Trophoblast cell (in vitro differentiated cells and primary cell): ENCODE measurements at regions not wholly inside any gene's neighbourhood (a gene's known extent, or its start where the extent isn't known, plus 50 kb on each side); places are given as distances from the start of the nearest gene placed in this dataset.

ENCODE experiments used
- DNase-seq, 2 donors: peaks; one replicate each; pipeline ENCODE4 v3.0.0-alpha.2; 2016
- H2AFZ ChIP-seq: 2 replicates; pipeline ENCODE4 v1.6.1; 2013; ENCODE audit warnings: low read length, moderate library complexity, mild to moderate bottlenecking; ENCODE audit not compliant: insufficient read depth, poor library complexity
- H2AK5ac ChIP-seq: 2 replicates; pipeline ENCODE4 v1.6.1; 2013; ENCODE audit warnings: mild to moderate bottlenecking, low read length
- H2BK120ac ChIP-seq: 2 replicates; pipeline ENCODE4 v1.6.1; 2013; ENCODE audit warnings: low read length, mild to moderate bottlenecking, moderate library complexity; ENCODE audit not compliant: insufficient read depth, poor library complexity
- H2BK12ac ChIP-seq: 2 replicates; pipeline ENCODE4 v1.6.1; 2013; ENCODE audit warnings: mild to moderate bottlenecking, low read length, moderate library complexity
- H2BK5ac ChIP-seq: 2 replicates; pipeline ENCODE4 v1.6.1; 2013; ENCODE audit warnings: low read length, low read depth, moderate library complexity, mild to moderate bottlenecking; ENCODE audit not compliant: poor library complexity
- H3K14ac ChIP-seq: 2 replicates; pipeline ENCODE4 v1.6.1; 2013; ENCODE audit warnings: mild to moderate bottlenecking, low read length
- H3K18ac ChIP-seq: 2 replicates; pipeline ENCODE4 v1.6.1; 2013; ENCODE audit warnings: mild to moderate bottlenecking, low read length
- H3K23ac ChIP-seq: 2 replicates; pipeline ENCODE4 v1.6.1; 2013; ENCODE audit warnings: low read length
- H3K27ac ChIP-seq: 2 replicates; pipeline ENCODE4 v1.5.1; 2013; ENCODE audit warnings: low read depth, mild to moderate bottlenecking, inconsistent platforms, low read length, moderate library complexity
- H3K27me3 ChIP-seq: 2 replicates; pipeline ENCODE4 v1.6.1; 2013; ENCODE audit warnings: inconsistent platforms, mild to moderate bottlenecking, low read length, moderate library complexity; ENCODE audit not compliant: insufficient read depth
- H3K36me3 ChIP-seq, 2 experiments: 1 replicate in 1 of 2; 2 replicates in 1 of 2; pipeline ENCODE4 v1.6.1; 2013; ENCODE audit warnings: low read length in 2 of 2, mild to moderate bottlenecking in 2 of 2, moderate library complexity in 1 of 2; ENCODE audit not compliant: insufficient read depth in 2 of 2, control insufficient read depth in 1 of 2
- H3K4ac ChIP-seq: 2 replicates; pipeline ENCODE4 v1.6.1; 2013; ENCODE audit warnings: low read depth, mild to moderate bottlenecking, low read length, moderate library complexity
- H3K4me1 ChIP-seq, 2 experiments: 1 replicate in 1 of 2; 2 replicates in 1 of 2; pipeline ENCODE4 v1.6.1; 2013; ENCODE audit warnings: low read length in 2 of 2, mild to moderate bottlenecking in 2 of 2, moderate library complexity in 1 of 2; ENCODE audit not compliant: insufficient read depth in 2 of 2, control insufficient read depth in 1 of 2
- H3K4me2 ChIP-seq: 2 replicates; pipeline ENCODE4 v1.6.1; 2013; ENCODE audit warnings: inconsistent platforms, mild to moderate bottlenecking, low read length, moderate library complexity
- H3K4me3 ChIP-seq: 2 replicates; pipeline ENCODE4 v1.5.1; 2013; ENCODE audit warnings: mild to moderate bottlenecking, low read depth, low read length, inconsistent platforms
- H3K79me1 ChIP-seq: one replicate; pipeline ENCODE4 v1.6.1; 2013; ENCODE audit warnings: low read length
- H3K79me2 ChIP-seq: 2 replicates; pipeline ENCODE4 v1.6.1; 2013; ENCODE audit warnings: low read length, mild to moderate bottlenecking; ENCODE audit not compliant: control insufficient read depth, insufficient read depth, poor library complexity
- H3K9ac ChIP-seq: 2 replicates; pipeline ENCODE4 v1.6.1; 2013; ENCODE audit warnings: mild to moderate bottlenecking, low read length
- H3K9me3 ChIP-seq: 2 replicates; pipeline ENCODE4 v1.6.1; 2013; ENCODE audit warnings: low read depth, mild to moderate bottlenecking, control low read depth, inconsistent platforms, low read length; ENCODE audit not compliant: insufficient read depth
- H4K12ac ChIP-seq: 2 replicates; pipeline ENCODE4 v1.6.1; 2013; ENCODE audit warnings: low read depth, mild to moderate bottlenecking, low read length, moderate library complexity
- H4K8ac ChIP-seq: 2 replicates; pipeline ENCODE4 v1.6.1; 2013; ENCODE audit warnings: low read depth, mild to moderate bottlenecking, low read length, moderate library complexity
- H4K91ac ChIP-seq: one replicate; pipeline ENCODE4 v1.6.1; 2013; ENCODE audit warnings: low read depth, mild to moderate bottlenecking, low read length, moderate library complexity
- WGBS: extraction: QIAGEN DNeasy Blood & Tissue Kit; methylation state at CpG from one replicate; pipeline ENCODE4 v1.1.7; 2013; ENCODE audit warnings: missing lambda C conversion rate; ENCODE audit not compliant: insufficient read length, insufficient coverage; ENCODE audit errors: extremely low coverage; 5-methylcytosine and 5-hydroxymethylcytosine counted together

- no peak overlapping the region for H2AK5ac ChIP-seq
- H3K4ac ChIP-seq = no peak overlapping the region
- no peak overlapping the region for H2BK12ac ChIP-seq
- no peaks in the 10 kb centered on the region for H3K9me3 ChIP-seq
- no peak overlapping the region for H3K23ac ChIP-seq
- H2BK5ac ChIP-seq = no peak overlapping the region
- WGBS = no CpG with 5 or more reads among the region's 1 CpG
- H3K27ac ChIP-seq = no peak overlapping the region
- no peaks in the 10 kb centered on the region for H3K27me3 ChIP-seq
- H3K36me3 ChIP-seq = no peaks in the 10 kb centered on the region
- H3K79me2 ChIP-seq = no peaks in the 10 kb centered on the region
- H2BK120ac ChIP-seq = no peak overlapping the region
- H3K9ac ChIP-seq = no peak overlapping the region
- no peaks in the 10 kb centered on the region for H3K79me1 ChIP-seq
- H4K12ac ChIP-seq = no peak overlapping the region
- H3K4me2 ChIP-seq = no peak overlapping the region
- H2AFZ ChIP-seq = no peak overlapping the region
- peak in 1 of 2 donors; percentile 27 for DNase-seq
- no peak overlapping the region for H3K4me3 ChIP-seq
- H3K4me1 ChIP-seq = peaks cover 0 to 7% of the 10 kb centered on the region in 2 experiments
- H4K8ac ChIP-seq = no peak overlapping the region
- H3K18ac ChIP-seq = no peak overlapping the region
- H3K14ac ChIP-seq = no peak overlapping the region
- H4K91ac ChIP-seq = no peak overlapping the region
Measured at GRCh38 chr2:226466124-226466523, 333.5 kb downstream of the IRS1 start.

GRCh38 chr2:226464380-226464779 is 335.2 kb downstream of the IRS1 start:
- H3K79me1 ChIP-seq = no peaks in the 10 kb centered on the region
- no peak overlapping the region for H2BK5ac ChIP-seq
- no peak overlapping the region for H3K9ac ChIP-seq
- no peak overlapping the region for H2AK5ac ChIP-seq
- peaks cover 0 to 7% of the 10 kb centered on the region in 2 experiments for H3K4me1 ChIP-seq
- H3K4me2 ChIP-seq = no peak overlapping the region
- H3K79me2 ChIP-seq = no peaks in the 10 kb centered on the region
- H3K14ac ChIP-seq = no peak overlapping the region
- no CpG with 5 or more reads among the region's 4 CpGs for WGBS
- no peak overlapping the region for H2BK12ac ChIP-seq
- no peaks in the 10 kb centered on the region for H3K36me3 ChIP-seq
- H3K9me3 ChIP-seq = no peaks in the 10 kb centered on the region
- H3K27ac ChIP-seq = no peak overlapping the region
- no peaks in the 10 kb centered on the region for H3K27me3 ChIP-seq
- H4K12ac ChIP-seq = no peak overlapping the region
- no peak for DNase-seq
- H2BK120ac ChIP-seq = no peak overlapping the region
- H3K23ac ChIP-seq = no peak overlapping the region
- no peak overlapping the region for H2AFZ ChIP-seq
- no peak overlapping the region for H4K8ac ChIP-seq
- H3K4ac ChIP-seq = no peak overlapping the region
- H3K4me3 ChIP-seq = no peak overlapping the region
- H3K18ac ChIP-seq = no peak overlapping the region
- no peak overlapping the region for H4K91ac ChIP-seq

GRCh38 chr2:226463154-226463553 is 336.5 kb downstream of the IRS1 start:
- H3K9ac ChIP-seq = no peak overlapping the region
- H4K91ac ChIP-seq = no peak overlapping the region
- H3K27me3 ChIP-seq = no peaks in the 10 kb centered on the region
- H2BK5ac ChIP-seq = no peak overlapping the region
- no peak overlapping the region for H3K4me2 ChIP-seq
- H2AFZ ChIP-seq = no peak overlapping the region
- no peak overlapping the region for H2BK12ac ChIP-seq
- H3K79me1 ChIP-seq = no peaks in the 10 kb centered on the region
- no peak overlapping the region for H3K4me3 ChIP-seq
- H3K9me3 ChIP-seq = no peaks in the 10 kb centered on the region
- no peak overlapping the region for H4K12ac ChIP-seq
- H3K18ac ChIP-seq = no peak overlapping the region
- no peaks in the 10 kb centered on the region for H3K36me3 ChIP-seq
- no peak overlapping the region for H2BK120ac ChIP-seq
- H3K27ac ChIP-seq = no peak overlapping the region
- no peak overlapping the region for H4K8ac ChIP-seq
- H3K23ac ChIP-seq = no peak overlapping the region
- DNase-seq = no peak
- no CpG with 5 or more reads among the region's 2 CpGs for WGBS
- no peak overlapping the region for H3K4ac ChIP-seq
- H2AK5ac ChIP-seq = no peak overlapping the region
- no peaks in the 10 kb centered on the region for H3K79me2 ChIP-seq
- H3K14ac ChIP-seq = no peak overlapping the region
- peaks cover 0 to 7% of the 10 kb centered on the region in 2 experiments for H3K4me1 ChIP-seq

GRCh38 chr2:226461981-226462380 is 337.6 kb downstream of the IRS1 start:
- H3K9me3 ChIP-seq = no peaks in the 10 kb centered on the region
- no peak overlapping the region for H2BK120ac ChIP-seq
- no peak overlapping the region for H3K9ac ChIP-seq
- no peak overlapping the region for H2BK5ac ChIP-seq
- H3K27ac ChIP-seq = no peak overlapping the region
- no peak overlapping the region for H3K18ac ChIP-seq
- H3K4me3 ChIP-seq = no peak overlapping the region
- no peak overlapping the region for H3K23ac ChIP-seq
- H3K4me1 ChIP-seq = peaks cover 0 to 7% of the 10 kb centered on the region in 2 experiments
- H3K79me2 ChIP-seq = no peaks in the 10 kb centered on the region
- no peaks in the 10 kb centered on the region for H3K79me1 ChIP-seq
- no peaks in the 10 kb centered on the region for H3K27me3 ChIP-seq
- no peak overlapping the region for H2AFZ ChIP-seq
- H3K4ac ChIP-seq = no peak overlapping the region
- WGBS = no CpG with 5 or more reads among the region's 4 CpGs
- no peak overlapping the region for H4K91ac ChIP-seq
- no peak for DNase-seq
- no peak overlapping the region for H4K12ac ChIP-seq
- no peak overlapping the region for H3K4me2 ChIP-seq
- no peak overlapping the region for H4K8ac ChIP-seq
- no peak overlapping the region for H2AK5ac ChIP-seq
- H3K36me3 ChIP-seq = no peaks in the 10 kb centered on the region
- H3K14ac ChIP-seq = no peak overlapping the region
- peak overlapping the region; percentile 22 for H2BK12ac ChIP-seq
